ENCODE measurements at regions not wholly inside any gene's neighbourhood (a gene's known extent, or its start where the extent isn't known, plus 50 kb on each side); places are given as distances from the start of the nearest gene placed in this dataset.
A peak's percentile ranks its signal among the peaks of the same experiment; 100 is the strongest.

DNA sequence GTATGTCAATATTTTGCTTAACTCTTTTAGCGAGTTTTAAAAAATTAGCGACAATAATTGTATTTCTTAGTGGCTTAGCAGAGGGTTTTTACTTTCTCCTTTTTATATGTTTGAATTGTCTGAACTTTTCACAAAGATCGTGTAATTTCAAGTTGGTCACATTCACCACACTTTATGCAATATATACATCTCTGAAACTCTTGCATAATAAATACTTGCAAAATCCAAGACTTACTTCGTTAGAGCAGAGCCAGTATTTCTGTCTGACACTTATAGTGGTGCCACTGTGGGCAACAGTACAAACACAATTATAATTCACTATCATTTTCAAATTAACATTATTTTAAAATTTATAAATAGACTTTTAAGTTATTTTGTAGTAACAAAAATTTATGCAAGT is 62.0 kb downstream of the SUCNR1 start:
- no peak for DNase-seq

DNA sequence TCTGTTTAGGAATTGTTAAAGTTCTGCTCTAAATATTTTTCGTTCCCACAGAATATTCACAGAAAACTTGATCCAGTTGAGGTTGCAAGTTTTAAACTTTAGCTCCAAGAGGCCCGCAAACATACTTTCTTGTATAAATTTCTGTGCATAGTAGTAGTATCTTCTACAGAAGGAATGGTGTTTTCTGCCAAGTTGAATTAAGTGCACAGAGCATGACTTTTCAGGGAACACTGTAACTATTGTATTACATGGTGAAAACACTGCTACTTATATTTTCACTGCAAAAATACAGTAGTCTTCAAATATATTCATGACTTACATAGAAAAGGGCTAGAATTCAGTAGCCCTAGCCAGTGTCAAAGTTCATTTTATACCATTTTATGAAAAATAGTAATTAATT is 67.0 kb downstream of the SUCNR1 start:
- DNase-seq, result no peak

- no peak for DNase-seq
These were observed 70.1 kb downstream of the SUCNR1 start for GRCh38 chr3:151943539-151943938.

DNA sequence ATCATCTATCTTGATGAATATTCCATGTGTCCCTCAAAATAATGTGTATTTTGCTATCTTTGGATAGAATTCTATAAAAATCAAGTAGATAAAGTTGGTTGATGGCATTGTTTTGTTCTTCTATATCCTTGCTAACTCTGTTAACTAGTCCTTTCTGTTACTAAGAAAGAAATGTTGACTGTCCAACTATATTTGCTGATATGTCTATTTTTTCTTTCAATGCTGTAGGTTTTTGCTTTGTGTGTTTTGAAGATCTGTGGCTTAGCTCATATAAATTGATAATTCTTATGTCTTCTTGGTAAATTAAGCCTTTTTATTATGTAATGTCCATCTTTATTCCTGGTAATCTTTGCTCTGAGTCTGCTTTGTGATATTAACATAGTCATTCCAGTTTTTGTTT is 70.9 kb downstream of the SUCNR1 start:
- DNase-seq, result no peak

DNA sequence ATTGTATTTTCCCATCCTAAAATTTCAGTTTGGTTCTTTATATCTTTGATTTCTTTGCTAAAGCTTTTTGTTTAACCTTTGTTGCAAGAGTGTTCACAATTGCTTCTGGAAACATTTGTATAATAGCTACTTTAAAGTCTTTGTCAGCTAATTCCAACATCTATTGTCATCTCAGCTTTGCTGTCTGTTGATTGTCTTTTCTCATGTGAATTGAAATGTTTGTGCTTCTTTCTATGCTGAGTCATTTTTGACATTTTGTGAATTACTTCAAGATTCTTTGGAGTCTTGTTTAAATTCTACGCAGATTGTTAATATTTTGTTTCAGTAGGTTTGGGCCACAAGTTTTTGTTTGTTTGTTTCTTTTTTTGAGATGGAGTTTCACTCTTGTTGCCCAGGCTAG is 73.2 kb downstream of the SUCNR1 start:
- DNase-seq, result no peak

- no peak for DNase-seq
These were observed 76.3 kb downstream of the SUCNR1 start for GRCh38 chr3:151949706-151950105.

DNA sequence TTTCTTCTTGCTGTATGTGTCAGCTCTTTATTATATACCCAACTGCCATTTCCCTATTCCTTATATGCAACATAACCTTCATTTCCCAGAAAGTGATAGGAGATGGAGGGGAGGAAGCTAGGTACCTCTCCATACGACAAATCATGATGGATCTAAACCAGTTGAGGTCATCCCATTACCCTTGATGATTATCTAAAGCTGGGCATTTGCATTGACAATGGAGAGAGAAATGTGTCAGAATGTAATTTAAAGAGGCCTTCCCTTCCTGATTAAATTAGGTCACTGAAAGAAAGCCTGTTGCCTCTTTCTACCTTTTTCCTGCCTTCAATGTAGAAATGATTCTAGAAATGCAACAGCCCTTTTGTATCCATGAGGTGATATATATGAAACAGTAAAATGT is 81.9 kb downstream of the SUCNR1 start:
- DNase-seq, result no peak

GRCh38 chr3:151960961-151961580 is 87.6 kb downstream of the SUCNR1 start:
- no peak for DNase-seq

DNA sequence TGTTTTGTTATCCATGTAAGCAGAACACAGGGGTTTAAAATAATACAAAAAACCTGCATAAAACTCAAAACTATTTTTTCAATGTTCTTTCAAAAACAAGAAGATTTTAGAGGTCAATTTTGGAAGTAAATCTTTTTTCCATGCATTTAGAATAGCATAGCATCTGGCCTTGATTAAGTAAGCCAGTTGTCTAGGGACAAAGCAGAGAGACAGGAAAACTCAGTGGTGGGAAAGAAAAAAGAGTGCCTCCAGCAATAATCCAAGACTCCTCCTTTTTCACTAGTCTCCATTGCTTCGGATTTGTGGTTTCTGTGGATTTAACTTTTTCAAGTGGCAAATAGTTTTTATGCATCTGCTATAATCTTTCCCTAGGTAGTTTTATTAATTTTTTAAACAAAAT is 88.9 kb downstream of the SUCNR1 start:
- DNase-seq, result no peak

DNA sequence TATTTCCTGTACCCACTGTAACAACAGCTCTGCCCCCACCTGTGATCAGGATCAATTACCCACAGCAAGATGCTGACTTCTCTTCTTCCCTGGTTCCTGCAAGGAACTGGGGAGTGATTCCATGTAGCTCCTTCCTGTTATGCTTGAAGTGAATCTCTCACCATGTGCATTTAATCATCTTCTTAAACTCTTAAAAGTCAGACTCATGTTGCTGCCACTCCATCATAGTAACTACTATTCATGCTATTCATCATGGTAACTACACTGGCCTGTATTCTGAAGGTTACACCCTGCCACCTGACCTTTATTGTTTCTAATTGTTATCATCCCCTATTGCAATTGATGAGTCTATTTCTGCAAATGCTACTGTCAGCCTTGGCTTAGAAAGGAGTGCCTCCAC is 89.5 kb downstream of the SUCNR1 start:
- no peak for DNase-seq

- no peak for DNase-seq
These were observed 91.3 kb downstream of the SUCNR1 start for GRCh38 chr3:151964743-151965142.

DNA sequence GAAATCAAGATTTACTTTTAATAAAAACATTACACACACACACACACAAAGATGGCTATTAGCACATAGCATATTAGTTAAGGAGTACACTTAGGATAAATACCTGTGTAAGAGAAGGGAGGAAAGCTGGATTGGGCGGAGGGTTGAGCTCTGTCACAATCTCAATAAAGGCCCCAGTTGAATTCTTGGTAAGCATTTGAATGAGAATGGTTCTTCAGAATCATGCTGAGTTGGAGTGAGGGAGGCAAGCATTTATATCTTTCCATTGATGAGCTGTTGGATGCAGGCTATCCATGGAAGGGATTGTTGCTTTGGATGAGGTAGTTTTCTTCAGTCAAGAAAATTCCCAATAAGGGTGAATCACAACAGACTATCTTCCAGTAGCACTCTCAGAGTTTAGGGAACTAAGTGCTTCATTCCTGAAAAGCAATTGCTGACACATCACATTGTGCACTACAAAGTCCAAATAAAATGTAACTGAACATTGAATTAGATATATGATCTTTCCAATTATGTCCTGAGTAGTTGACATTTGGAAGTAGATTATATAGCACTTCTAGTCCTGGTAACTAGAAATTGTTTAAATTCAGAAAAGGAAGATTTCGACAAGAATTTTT is 95.7 kb downstream of the SUCNR1 start:
- DNase-seq, result no peak

DNA sequence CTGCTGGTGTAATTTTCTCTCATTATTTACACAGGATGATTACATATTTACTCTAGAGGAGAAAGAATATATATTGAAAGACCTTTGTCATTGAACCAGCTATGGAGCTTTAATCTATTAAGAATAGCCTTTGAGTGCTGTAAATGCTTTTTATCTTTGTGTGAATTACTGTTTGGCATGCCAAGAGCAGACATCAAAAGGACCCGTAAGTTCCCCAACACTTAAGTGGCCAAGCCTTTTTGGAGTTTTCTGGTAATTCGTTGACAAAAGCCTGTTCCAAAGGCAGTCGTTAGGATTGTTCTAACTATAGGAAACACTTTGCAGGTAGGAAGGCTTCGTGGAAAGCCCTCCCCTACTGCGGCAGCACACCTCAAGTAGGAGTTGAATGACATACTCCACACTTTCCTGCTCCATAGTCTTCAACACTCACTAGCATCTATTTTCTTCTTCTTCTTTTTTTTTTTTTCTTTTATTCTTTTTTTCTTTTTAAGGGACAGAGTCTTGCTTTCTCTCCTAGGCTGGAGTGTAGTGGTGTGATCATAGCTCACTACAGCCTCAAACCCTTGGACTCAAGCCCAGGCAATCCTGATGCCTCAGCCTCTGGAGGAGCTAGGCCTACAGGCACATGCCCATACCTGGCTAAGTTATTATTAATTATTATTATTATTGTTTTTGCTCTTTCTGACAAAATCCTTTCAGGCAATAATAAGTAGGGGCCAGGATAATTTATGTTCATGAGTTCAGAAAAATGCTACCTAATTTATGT is 98.6 kb downstream of the SUCNR1 start:
- DNase-seq, result peak; percentile 74

DNA sequence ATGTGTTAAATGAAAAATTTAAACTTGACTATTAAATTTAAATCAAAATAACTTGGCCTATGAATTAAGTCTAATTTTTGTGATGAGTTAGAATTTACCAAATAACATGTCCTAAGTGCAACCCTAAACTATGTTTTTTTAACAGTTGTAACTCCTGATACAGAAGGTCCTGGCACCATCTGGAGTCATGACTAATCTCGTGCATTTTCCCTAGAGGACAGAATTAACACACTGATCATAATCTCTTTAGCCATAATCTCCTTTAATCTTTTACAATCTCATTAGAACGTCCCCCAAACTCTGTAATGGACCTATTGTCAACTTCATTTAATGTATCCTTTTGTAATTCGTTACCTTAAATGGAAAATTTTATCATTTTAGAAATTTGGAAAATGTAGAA is 100.6 kb downstream of the SUCNR1 start:
- no peak for DNase-seq

- no peak for DNase-seq
These were observed 103.0 kb downstream of the SUCNR1 start for GRCh38 chr3:151976211-151977050.

- DNase-seq, result no peak
These were observed 106.5 kb downstream of the SUCNR1 start for GRCh38 chr3:151979906-151980305.

GRCh38 chr3:151983538-151983937 is 110.1 kb downstream of the SUCNR1 start:
- DNase-seq, result no peak

DNA sequence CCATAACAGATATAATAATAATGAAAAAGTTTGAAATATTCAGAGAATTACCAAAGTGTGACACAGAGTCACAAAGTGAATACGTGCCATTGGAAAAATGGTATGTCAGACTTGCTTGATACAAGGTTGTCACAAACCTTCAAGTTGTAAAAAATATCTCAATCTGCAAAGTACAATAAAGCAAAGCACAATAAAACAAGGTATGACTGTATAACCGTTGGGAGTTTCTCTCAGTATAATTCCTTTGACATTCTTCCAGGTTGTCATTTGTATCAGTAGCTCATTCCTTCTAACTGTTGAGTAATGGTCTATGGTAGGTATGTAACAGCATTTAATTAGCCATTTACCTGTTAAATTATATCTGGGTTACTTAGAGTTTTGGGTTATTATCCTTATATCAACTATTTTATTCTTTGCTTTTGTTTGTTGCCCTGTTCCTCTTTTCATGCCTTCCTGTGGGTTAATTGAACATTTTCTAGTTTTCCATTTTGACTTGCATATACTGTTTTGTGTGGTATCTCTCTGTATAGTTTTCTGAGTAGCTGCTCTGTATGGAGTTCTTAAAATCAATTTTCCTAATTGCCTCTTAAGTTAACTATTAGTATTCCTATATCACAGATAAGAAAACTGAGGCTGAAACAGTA is 112.5 kb downstream of the SUCNR1 start:
- DNase-seq, result no peak

- no peak for DNase-seq
These were observed 114.5 kb downstream of the SUCNR1 start for GRCh38 chr3:151987893-151988292.

DNA sequence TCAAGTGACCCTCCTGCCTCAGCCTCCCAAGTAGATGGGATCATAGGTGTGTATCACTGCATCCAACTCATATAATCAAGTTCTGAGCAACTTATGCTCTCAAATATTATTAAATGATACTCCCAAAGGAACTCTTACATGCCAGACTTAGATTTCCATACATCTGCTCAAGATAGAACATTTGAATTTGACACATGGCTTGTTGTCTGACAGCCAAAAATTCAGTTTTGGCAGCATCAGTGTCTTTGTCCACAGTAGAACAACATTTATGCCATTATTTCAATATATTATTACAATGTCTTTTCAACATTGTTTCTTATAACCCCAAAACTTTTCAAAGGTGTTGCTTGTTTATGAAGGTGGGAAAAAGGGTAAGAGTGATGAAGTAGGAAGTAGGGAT is 116.2 kb downstream of the SUCNR1 start:
- no peak for DNase-seq

- DNase-seq, result no peak
These were observed 117.4 kb downstream of the SUCNR1 start for GRCh38 chr3:151990696-151991376.

DNA sequence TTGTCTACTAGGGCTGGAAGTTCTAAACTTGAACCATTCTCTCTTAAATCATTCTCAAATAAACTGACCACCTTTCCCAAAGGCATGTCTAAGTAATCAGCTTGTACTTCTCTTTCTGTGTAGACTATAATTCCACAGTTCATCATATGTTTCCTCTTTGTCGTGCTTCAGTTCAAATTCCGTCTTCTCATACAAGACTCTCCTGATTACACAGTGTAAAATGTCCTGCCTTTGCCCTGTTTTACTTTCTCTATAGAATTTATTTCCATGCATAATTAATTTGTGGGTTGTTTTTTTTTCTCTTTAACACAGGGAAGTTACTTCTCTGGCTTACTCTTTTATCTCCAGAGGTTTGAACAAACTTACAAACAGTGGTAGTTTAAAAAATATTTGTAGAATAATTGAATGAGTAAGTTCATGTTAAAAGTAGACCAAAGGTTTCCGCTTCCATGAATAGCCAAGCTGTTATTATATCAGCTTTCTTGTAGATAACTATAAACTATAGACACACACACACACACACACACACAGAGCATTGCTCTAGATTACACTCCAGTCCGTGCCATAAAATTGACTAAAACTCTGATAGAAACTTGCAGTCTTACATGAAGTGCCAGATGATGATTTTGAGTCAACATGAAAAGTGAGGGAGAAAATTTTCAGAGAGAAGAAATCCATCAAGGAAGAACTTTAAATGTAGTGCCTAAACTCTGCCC is 119.0 kb downstream of the SUCNR1 start:
- no peak for DNase-seq
